KBM-7 (cell line): ENCODE measurements at regions not wholly inside any gene's neighbourhood (a gene's known extent, or its start where the extent isn't known, plus 50 kb on each side); places are given as distances from the start of the nearest gene placed in this dataset.

Source experiments
- DNase-seq: peaks from one replicate; pipeline ENCODE4 v3.0.0-alpha.2; 2015
- in situ Hi-C: fragments of 300-500 bp; cut with MboI; formaldehyde crosslinking; loops from 2 replicates; pipeline ENCODE4 v1.14.3; 2020; ENCODE audit warnings: low sequenced_read_pairs, low pct_unique_long_range_greater_than_20kb, mixed read lengths

GRCh38 chr12:97164936-97165335 lies 257.9 kb downstream of the NEDD1 start:
- DNase-seq: no peak
- in situ Hi-C loops: no loop called here

GRCh38 chr12:97167598-97167997 lies 260.5 kb downstream of the NEDD1 start:
- peak; percentile 9 for DNase-seq

GRCh38 chr12:97168804-97169203 lies 261.7 kb downstream of the NEDD1 start:
- in situ Hi-C loops: no loop called here
- no peak for DNase-seq

More at GRCh38 chr12:97167598-97167997, 260.5 kb downstream of the NEDD1 start:
- in situ Hi-C loops: no loop called here

GRCh38 chr12:97169889-97170567 lies 263.0 kb downstream of the NEDD1 start:
- in situ Hi-C loops: no loop called here
- no peak for DNase-seq

GRCh38 chr12:97173688-97174410 lies 266.8 kb downstream of the NEDD1 start:
- no peak for DNase-seq
- in situ Hi-C loops: no loop called here

- in situ Hi-C loops: no loop called here
- no peak for DNase-seq
Observed at GRCh38 chr12:97177481-97177880, 270.4 kb downstream of the NEDD1 start.

GRCh38 chr12:97181571-97182265 lies 274.7 kb downstream of the NEDD1 start:
- in situ Hi-C loops: no loop called here
- no peak for DNase-seq

- in situ Hi-C loops: no loop called here
- no peak for DNase-seq
Observed at GRCh38 chr12:97182769-97183168, 275.7 kb downstream of the NEDD1 start.

- in situ Hi-C loops: no loop called here
- DNase-seq: no peak
Observed at GRCh38 chr12:97184127-97184773, 277.2 kb downstream of the NEDD1 start.

- DNase-seq: no peak
- in situ Hi-C loops: no loop called here
Observed at GRCh38 chr12:97185567-97185966, 277.0 kb upstream of the RMST start.

- no peak for DNase-seq
- in situ Hi-C loops: no loop called here
Observed at GRCh38 chr12:97194546-97194945, 268.1 kb upstream of the RMST start.

GRCh38 chr12:97200181-97200580 lies 262.4 kb upstream of the RMST start:
- no peak for DNase-seq
- in situ Hi-C loops: no loop called here

- no peak for DNase-seq
- in situ Hi-C loops: no loop called here
Observed at GRCh38 chr12:97203408-97203807, 259.2 kb upstream of the RMST start.

GRCh38 chr12:97209997-97210396 lies 252.6 kb upstream of the RMST start:
- DNase-seq: no peak
- in situ Hi-C loops: no loop called here

GRCh38 chr12:97211416-97211930 lies 251.1 kb upstream of the RMST start:
- no peak for DNase-seq
- in situ Hi-C loops: no loop called here

- DNase-seq: no peak
Observed at GRCh38 chr12:97216848-97217247, 245.8 kb upstream of the RMST start.

GRCh38 chr12:97222391-97222790 lies 240.2 kb upstream of the RMST start:
- in situ Hi-C loops: no loop called here
- DNase-seq: no peak

More at GRCh38 chr12:97216848-97217247, 245.8 kb upstream of the RMST start:
- in situ Hi-C loops: no loop called here

GRCh38 chr12:97223419-97223818 lies 239.2 kb upstream of the RMST start:
- in situ Hi-C loops: no loop called here
- DNase-seq: no peak

- in situ Hi-C loops: no loop called here
- no peak for DNase-seq
Observed at GRCh38 chr12:97229004-97229403, 233.6 kb upstream of the RMST start.

- in situ Hi-C loops: no loop called here
- DNase-seq: no peak
Observed at GRCh38 chr12:97235102-97235501, 227.5 kb upstream of the RMST start.
